ENCODE measurements at regions not wholly inside any gene's neighbourhood (a gene's known extent, or its start where the extent isn't known, plus 50 kb on each side); places are given as distances from the start of the nearest gene placed in this dataset.

DNA sequence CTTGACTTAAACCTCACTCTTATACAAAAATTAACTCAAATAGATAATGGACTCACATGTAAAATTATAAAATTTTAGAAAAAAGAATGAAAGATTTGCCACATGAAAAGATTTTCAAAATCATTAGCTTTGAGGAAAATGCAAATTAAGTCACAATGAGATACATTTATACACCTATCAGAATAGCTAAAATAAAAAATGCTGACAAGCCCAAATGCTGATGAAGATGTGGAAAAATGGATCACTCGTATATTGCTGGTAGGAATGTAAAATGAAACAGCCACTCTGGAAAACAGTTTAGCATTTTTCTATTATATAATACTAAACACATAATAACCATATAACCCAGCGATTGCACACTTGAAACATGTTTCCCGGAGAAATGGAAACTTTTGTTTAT, 316.2 kb downstream of the ANKRD50 start:
- H3K36me3 Mint-ChIP-seq, result no peaks in the 10 kb centered on the region

DNA sequence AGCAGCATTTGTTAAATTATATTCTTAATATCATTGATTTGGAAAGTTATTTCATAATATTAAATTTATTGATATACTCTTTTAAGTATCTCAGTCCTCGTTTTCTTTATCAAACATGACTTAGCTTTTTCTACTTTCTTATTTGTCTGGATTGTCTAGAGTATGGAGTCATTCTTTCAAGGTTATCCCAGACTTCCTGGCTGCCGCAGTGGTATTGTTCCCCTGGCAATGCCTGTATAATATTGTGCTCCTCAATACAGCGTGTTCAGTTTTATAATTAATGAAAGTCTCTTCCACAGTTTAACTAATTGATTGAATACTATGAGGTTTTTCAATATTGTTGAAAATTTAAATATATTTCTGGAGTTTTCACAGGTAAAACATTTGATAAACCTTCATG, 310.9 kb downstream of the ANKRD50 start:
- Mint-ChIP-seq H3K36me3 (no peaks in the 10 kb centered on the region), H3K4me1 (no peaks in the 10 kb centered on the region), H3K27me3 (no peaks in the 10 kb centered on the region), H3K27ac (no peak overlapping the region), H3K9me3 (peaks cover 5% of the 10 kb centered on the region), H3K4me3 (no peak overlapping the region)
- no peak for ATAC-seq

More for the DNA sequence above, 316.2 kb downstream of the ANKRD50 start:
- Mint-ChIP-seq H3K9me3 (peaks cover 2% of the 10 kb centered on the region), H3K27me3 (no peaks in the 10 kb centered on the region), H3K4me3 (no peak overlapping the region), H3K4me1 (no peaks in the 10 kb centered on the region), H3K27ac (no peak overlapping the region)
- no peak for ATAC-seq

DNA sequence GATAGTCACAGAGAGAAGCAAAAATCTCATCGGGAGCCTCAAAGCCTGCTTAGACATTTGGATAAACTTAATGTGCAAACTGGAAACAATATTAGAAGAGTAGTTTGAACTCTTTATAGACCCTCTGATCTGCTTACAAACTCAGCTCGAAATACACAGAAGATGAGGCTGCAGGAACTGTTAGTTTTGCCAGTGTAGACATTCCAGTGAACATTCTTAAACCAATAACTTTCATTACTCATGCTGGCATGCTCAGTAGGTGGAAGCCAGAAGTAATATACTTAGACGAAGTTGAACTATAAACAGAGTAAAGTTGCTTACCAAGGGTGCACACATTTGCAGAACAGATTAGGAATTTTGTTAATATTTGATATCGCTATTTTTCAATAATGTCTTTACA, 303.5 kb downstream of the ANKRD50 start:
- Mint-ChIP-seq H3K9me3 (peaks cover 5% of the 10 kb centered on the region), H3K4me3 (no peak overlapping the region), H3K36me3 (no peaks in the 10 kb centered on the region), H3K4me1 (no peaks in the 10 kb centered on the region), H3K27ac (no peak overlapping the region), H3K27me3 (no peaks in the 10 kb centered on the region)
- no peak for ATAC-seq

GRCh38 chr4:124414276-124415040, 298.1 kb downstream of the ANKRD50 start:
- no peak for ATAC-seq
- H3K27ac Mint-ChIP-seq, result no peak overlapping the region
- no peaks in the 10 kb centered on the region for H3K27me3 Mint-ChIP-seq
- peaks cover 3% of the 10 kb centered on the region for H3K9me3 Mint-ChIP-seq
- H3K4me1 Mint-ChIP-seq, result no peaks in the 10 kb centered on the region
- H3K4me3 Mint-ChIP-seq, result no peak overlapping the region
- no peaks in the 10 kb centered on the region for H3K36me3 Mint-ChIP-seq

- no peak for ATAC-seq
- H3K27me3 Mint-ChIP-seq, result no peaks in the 10 kb centered on the region
- H3K27ac Mint-ChIP-seq, result no peak overlapping the region
- no peaks in the 10 kb centered on the region for H3K4me1 Mint-ChIP-seq
- H3K36me3 Mint-ChIP-seq, result no peaks in the 10 kb centered on the region
- peaks cover 6% of the 10 kb centered on the region for H3K9me3 Mint-ChIP-seq
- H3K4me3 Mint-ChIP-seq, result no peak overlapping the region
Observed at GRCh38 chr4:124415146-124415545, 297.4 kb downstream of the ANKRD50 start.

- Mint-ChIP-seq H3K9me3 (peaks cover 4% of the 10 kb centered on the region), H3K27me3 (no peaks in the 10 kb centered on the region), H3K27ac (no peak overlapping the region), H3K4me1 (no peaks in the 10 kb centered on the region), H3K4me3 (no peak overlapping the region), H3K36me3 (no peaks in the 10 kb centered on the region)
- ATAC-seq, result no peak
Observed at GRCh38 chr4:124417371-124417770, 295.2 kb downstream of the ANKRD50 start.

GRCh38 chr4:124420166-124420695, 292.3 kb downstream of the ANKRD50 start:
- peaks cover 4% of the 10 kb centered on the region for H3K9me3 Mint-ChIP-seq
- ATAC-seq, result no peak

DNA sequence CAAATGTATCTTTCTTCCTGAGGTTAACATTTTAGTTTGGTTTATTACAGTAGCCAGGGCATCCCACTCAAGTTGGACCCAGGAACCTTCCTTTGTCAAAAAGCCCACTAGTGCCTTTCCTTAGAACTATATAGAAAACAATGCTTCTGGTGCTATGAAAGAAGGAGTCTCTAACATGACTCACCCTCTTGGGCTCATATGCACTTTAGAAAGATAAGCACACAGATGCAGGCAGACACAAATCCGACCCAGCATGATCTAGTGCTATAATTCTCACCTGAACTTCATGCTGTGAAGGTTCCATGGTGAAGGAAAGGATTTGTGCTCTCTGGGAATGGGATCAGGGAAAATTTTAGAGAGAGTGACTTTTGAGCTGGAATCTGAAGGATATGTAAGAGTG, 289.4 kb downstream of the ANKRD50 start:
- Mint-ChIP-seq H3K27ac (no peak overlapping the region), H3K27me3 (no peaks in the 10 kb centered on the region), H3K4me3 (no peak overlapping the region), H3K9me3 (peaks cover 4% of the 10 kb centered on the region), H3K36me3 (no peaks in the 10 kb centered on the region), H3K4me1 (no peaks in the 10 kb centered on the region)
- no peak for ATAC-seq

More at GRCh38 chr4:124420166-124420695, 292.3 kb downstream of the ANKRD50 start:
- Mint-ChIP-seq H3K4me3 (no peak overlapping the region), H3K36me3 (no peaks in the 10 kb centered on the region), H3K27ac (no peak overlapping the region), H3K4me1 (no peaks in the 10 kb centered on the region), H3K27me3 (no peaks in the 10 kb centered on the region)

- Mint-ChIP-seq H3K36me3 (no peaks in the 10 kb centered on the region), H3K27ac (no peak overlapping the region)
Observed at GRCh38 chr4:124426279-124426678, 286.3 kb downstream of the ANKRD50 start.

DNA sequence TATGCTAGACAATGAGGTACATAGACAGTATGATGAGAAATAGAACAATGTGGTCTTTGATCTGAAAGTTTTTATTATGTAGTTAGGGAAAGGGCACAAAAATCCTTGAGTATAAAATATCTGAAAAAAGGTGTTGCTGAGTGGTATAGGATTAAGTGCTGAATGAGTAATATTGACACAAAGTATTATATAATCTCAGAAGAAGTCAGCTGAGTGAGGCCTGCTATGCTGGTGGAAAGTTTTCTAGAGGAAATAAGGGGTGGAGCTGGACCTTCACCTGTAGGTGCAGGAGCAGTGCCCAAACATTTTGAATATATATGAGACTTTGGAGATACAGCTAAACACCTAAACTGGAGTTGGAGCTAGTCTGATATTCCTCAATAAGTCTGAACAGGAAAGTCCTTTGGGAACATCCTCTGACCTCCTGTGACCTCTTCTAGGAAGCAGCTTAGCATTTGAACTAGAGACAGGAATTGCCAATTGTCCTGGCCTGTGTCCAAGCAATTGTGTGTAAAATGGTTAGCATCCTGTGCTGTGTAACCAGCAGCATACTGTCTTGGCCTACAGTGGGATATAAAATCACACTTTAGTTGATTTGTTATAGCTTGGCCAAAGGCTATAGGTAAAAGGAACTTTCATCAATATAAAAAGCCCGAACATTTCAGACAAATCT, 285.3 kb downstream of the ANKRD50 start:
- no peaks in the 10 kb centered on the region for H3K36me3 Mint-ChIP-seq
- H3K27ac Mint-ChIP-seq, result no peak overlapping the region
- no peak for ATAC-seq
- H3K27me3 Mint-ChIP-seq, result no peaks in the 10 kb centered on the region
- no peaks in the 10 kb centered on the region for H3K9me3 Mint-ChIP-seq
- no peak overlapping the region for H3K4me3 Mint-ChIP-seq
- H3K4me1 Mint-ChIP-seq, result no peaks in the 10 kb centered on the region

More at GRCh38 chr4:124426279-124426678, 286.3 kb downstream of the ANKRD50 start:
- no peaks in the 10 kb centered on the region for H3K27me3 Mint-ChIP-seq
- H3K4me3 Mint-ChIP-seq, result no peak overlapping the region
- no peaks in the 10 kb centered on the region for H3K4me1 Mint-ChIP-seq
- no peak for ATAC-seq
- H3K9me3 Mint-ChIP-seq, result no peaks in the 10 kb centered on the region

GRCh38 chr4:124428648-124429047, 283.9 kb downstream of the ANKRD50 start:
- Mint-ChIP-seq H3K27me3 (no peaks in the 10 kb centered on the region), H3K27ac (no peak overlapping the region), H3K4me1 (no peaks in the 10 kb centered on the region), H3K9me3 (peaks cover 2% of the 10 kb centered on the region), H3K4me3 (no peak overlapping the region), H3K36me3 (no peaks in the 10 kb centered on the region)
- no peak for ATAC-seq

- H3K27ac Mint-ChIP-seq, result no peak overlapping the region
Observed at GRCh38 chr4:124429746-124430250, 282.7 kb downstream of the ANKRD50 start.

GRCh38 chr4:124431653-124432192, 280.8 kb downstream of the ANKRD50 start:
- peaks cover 2% of the 10 kb centered on the region for H3K9me3 Mint-ChIP-seq
- no peak overlapping the region for H3K27ac Mint-ChIP-seq
- no peak for ATAC-seq
- no peak overlapping the region for H3K4me3 Mint-ChIP-seq
- H3K36me3 Mint-ChIP-seq, result no peaks in the 10 kb centered on the region
- no peaks in the 10 kb centered on the region for H3K4me1 Mint-ChIP-seq
- H3K27me3 Mint-ChIP-seq, result no peaks in the 10 kb centered on the region

More at GRCh38 chr4:124429746-124430250, 282.7 kb downstream of the ANKRD50 start:
- no peaks in the 10 kb centered on the region for H3K36me3 Mint-ChIP-seq
- peaks cover 2% of the 10 kb centered on the region for H3K9me3 Mint-ChIP-seq
- ATAC-seq, result no peak
- H3K27me3 Mint-ChIP-seq, result no peaks in the 10 kb centered on the region
- no peaks in the 10 kb centered on the region for H3K4me1 Mint-ChIP-seq
- H3K4me3 Mint-ChIP-seq, result no peak overlapping the region

DNA sequence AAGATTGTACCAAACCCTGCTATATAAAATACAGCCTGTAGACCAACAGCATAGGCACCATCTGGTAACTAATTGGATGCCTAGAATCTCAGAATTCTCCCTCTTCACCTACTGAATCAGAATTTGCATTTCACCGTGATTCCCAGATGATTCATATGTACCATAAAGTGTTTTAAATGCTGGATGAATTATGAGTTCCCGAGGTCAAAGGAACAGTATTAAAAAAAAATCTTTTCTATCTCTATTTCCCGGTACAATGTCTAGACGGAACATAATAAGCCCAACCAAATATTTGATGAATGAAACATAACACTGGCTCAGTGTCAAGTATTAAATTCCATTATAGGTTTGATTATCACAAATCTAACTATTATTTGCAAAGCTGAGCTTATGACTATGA, 280.0 kb downstream of the ANKRD50 start:
- peaks cover 2% of the 10 kb centered on the region for H3K9me3 Mint-ChIP-seq
- H3K4me1 Mint-ChIP-seq, result no peaks in the 10 kb centered on the region
- no peaks in the 10 kb centered on the region for H3K27me3 Mint-ChIP-seq
- H3K4me3 Mint-ChIP-seq, result no peak overlapping the region
- no peaks in the 10 kb centered on the region for H3K36me3 Mint-ChIP-seq
- H3K27ac Mint-ChIP-seq, result no peak overlapping the region
- no peak for ATAC-seq

DNA sequence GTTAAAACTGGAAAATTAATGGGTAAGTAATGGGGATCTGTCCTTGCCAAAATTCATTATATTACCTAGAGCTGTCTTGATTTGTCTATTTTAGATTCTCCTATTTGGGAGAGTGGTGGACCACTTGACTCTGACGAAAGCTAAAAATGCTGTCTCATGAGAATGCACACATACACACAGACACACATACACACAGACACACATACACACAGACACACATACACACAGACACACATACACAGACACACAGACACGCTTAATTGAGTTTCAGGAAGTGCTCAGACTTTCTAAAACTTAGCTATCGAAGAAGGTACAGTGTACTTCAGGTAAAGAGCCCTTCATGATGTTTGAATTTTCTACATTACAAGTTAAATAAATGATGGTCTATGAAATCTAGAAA, 279.5 kb downstream of the ANKRD50 start:
- no peaks in the 10 kb centered on the region for H3K27me3 Mint-ChIP-seq
- no peaks in the 10 kb centered on the region for H3K36me3 Mint-ChIP-seq
- H3K4me3 Mint-ChIP-seq, result no peak overlapping the region
- H3K9me3 Mint-ChIP-seq, result peaks cover 2% of the 10 kb centered on the region
- no peaks in the 10 kb centered on the region for H3K4me1 Mint-ChIP-seq
- no peak overlapping the region for H3K27ac Mint-ChIP-seq
- no peak for ATAC-seq

Measured in stimulated activated memory B cell treated with anti-CD40 and anti-IgM and Interleukin-4, amounts not matched to agents 10 μg/mL and 1 μg/mL and 100 μg/mL, for 72 hours (primary cell).